ENCODE measurements at regions not wholly inside any gene's neighbourhood (a gene's known extent, or its start where the extent isn't known, plus 50 kb on each side); places are given as distances from the start of the nearest gene placed in this dataset.

GRCh38 chr2:195494451-195494850 lies 162.6 kb upstream of the SLC39A10 start:
- no peak for DNase-seq

- DNase-seq, result no peak
These were observed 163.6 kb upstream of the SLC39A10 start for GRCh38 chr2:195493416-195493815.

GRCh38 chr2:195490319-195490718 lies 166.7 kb upstream of the SLC39A10 start:
- DNase-seq, result no peak

- no peak for DNase-seq
These were observed 167.9 kb upstream of the SLC39A10 start for GRCh38 chr2:195489101-195489500.

GRCh38 chr2:195488567-195488966 lies 168.5 kb upstream of the SLC39A10 start:
- DNase-seq, result no peak

GRCh38 chr2:195486987-195487644 lies 169.9 kb upstream of the SLC39A10 start:
- DNase-seq, result no peak

- DNase-seq, result no peak
These were observed 170.5 kb upstream of the SLC39A10 start for GRCh38 chr2:195486520-195486919.

- no peak for DNase-seq
These were observed 175.0 kb upstream of the SLC39A10 start for GRCh38 chr2:195482010-195482409.

GRCh38 chr2:195480121-195480520 lies 176.9 kb upstream of the SLC39A10 start:
- no peak for DNase-seq

GRCh38 chr2:195479407-195479806 lies 177.6 kb upstream of the SLC39A10 start:
- DNase-seq, result no peak

- DNase-seq, result no peak
These were observed 179.0 kb upstream of the SLC39A10 start for GRCh38 chr2:195477996-195478382.

GRCh38 chr2:195477248-195477995 lies 179.6 kb upstream of the SLC39A10 start:
- DNase-seq, result no peak

- no peak for DNase-seq
These were observed 181.7 kb upstream of the SLC39A10 start for GRCh38 chr2:195475336-195475735.

- DNase-seq, result no peak
These were observed 183.2 kb upstream of the SLC39A10 start for GRCh38 chr2:195473862-195474261.

- DNase-seq, result no peak
These were observed 184.4 kb upstream of the SLC39A10 start for GRCh38 chr2:195472501-195473234.

GRCh38 chr2:195471807-195472206 lies 185.2 kb upstream of the SLC39A10 start:
- DNase-seq, result no peak

- DNase-seq, result no peak
These were observed 185.9 kb upstream of the SLC39A10 start for GRCh38 chr2:195471163-195471562.

GRCh38 chr2:195470622-195471021 lies 186.4 kb upstream of the SLC39A10 start:
- DNase-seq, result peak; percentile 2

GRCh38 chr2:195468771-195469170 lies 188.3 kb upstream of the SLC39A10 start:
- DNase-seq, result no peak

- no peak for DNase-seq
These were observed 190.6 kb upstream of the SLC39A10 start for GRCh38 chr2:195466427-195466826.

- DNase-seq, result no peak
These were observed 196.0 kb upstream of the SLC39A10 start for GRCh38 chr2:195461010-195461409.

GRCh38 chr2:195458936-195459335 lies 198.1 kb upstream of the SLC39A10 start:
- no peak for DNase-seq

GRCh38 chr2:195457873-195458272 lies 199.2 kb upstream of the SLC39A10 start:
- DNase-seq, result no peak

GRCh38 chr2:195456771-195457170 lies 200.3 kb upstream of the SLC39A10 start:
- no peak for DNase-seq

Measured in NCI-H1694 treated with DMSO at 0.1 percent for 48 hours (cell line).